ENCODE measurements at regions not wholly inside any gene's neighbourhood (a gene's known extent, or its start where the extent isn't known, plus 50 kb on each side); places are given as distances from the start of the nearest gene placed in this dataset.

GRCh38 chr12:115118177-115118724, 434.3 kb upstream of the TBX3 start:
- Histone ChIP-seq H4K5ac (ENCODE audit: insufficient read length, low read depth, low read length) (no peak overlapping the region), H2AFZ (ENCODE audit: low read length) (no peak overlapping the region), H3K36me3 (ENCODE audit: control insufficient read depth in 2 of 4, insufficient read depth in 4 of 4, low read length in 3 of 4) (no peaks in the 10 kb centered on the region), H3K56ac (replicated peaks; ENCODE audit: insufficient read length, low read depth, low read length) (no peak overlapping the region), H3K79me1 (ENCODE audit: low read depth, low read length) (no peaks in the 10 kb centered on the region), H3K14ac (ENCODE audit: insufficient read length) (no peak overlapping the region), H3K23me2 (ENCODE audit: low read depth, low read length) (no peaks in the 10 kb centered on the region), H3K4me1 (replicated peaks in 1 of 4; ENCODE audit: control insufficient read depth in 3 of 4, insufficient read depth in 4 of 4, low read length in 3 of 4) (peaks cover 0 to 5% (median 0%) of the 10 kb centered on the region in 4 experiments; a peak in 3 of 7 replicates), H3K23ac (ENCODE audit: insufficient read length) (no peak overlapping the region), H3K18ac (ENCODE audit: extremely low read depth, low read length) (no peak overlapping the region), H3K9ac (replicated peaks in 1 of 4; ENCODE audit: extremely low read depth in 1 of 4, low read depth in 3 of 4, low read length in 3 of 4) (no peak overlapping the region), H2BK120ac (replicated peaks; ENCODE audit: low read depth, low read length) (no peak overlapping the region), H3K4me3 (ENCODE audit: extremely low read depth in 1 of 4, insufficient read depth in 2 of 4, low read depth in 3 of 4, low read length in 4 of 4) (no peak overlapping the region), H3K27me3 (replicated peaks in 1 of 4; ENCODE audit: control insufficient read depth in 3 of 4, extremely low read depth in 1 of 4, insufficient read depth in 3 of 4, low read length in 3 of 4) (no peaks in the 10 kb centered on the region), H4K20me1 (replicated peaks in 1 of 2; ENCODE audit: control insufficient read depth in 1 of 2, insufficient read depth in 2 of 2, low read length in 2 of 2) (no peaks in the 10 kb centered on the region), H3K4ac (replicated peaks; ENCODE audit: insufficient read length, low read depth, low read length) (no peak overlapping the region), H2BK12ac (ENCODE audit: low read depth, low read length) (no peak overlapping the region), H2AK5ac (ENCODE audit: low read depth, low read length) (no peak overlapping the region), H3K9me3 (ENCODE audit: insufficient read depth in 2 of 2, low read depth in 1 of 2, low read length in 1 of 2) (no peaks in the 10 kb centered on the region), H2BK15ac (ENCODE audit: low read length) (no peak overlapping the region), H3K4me2 (ENCODE audit: insufficient read depth in 1 of 2, low read depth in 2 of 2, low read length in 2 of 2) (no peak overlapping the region), H3K27ac (ENCODE audit: low read depth, low read length) (no peak overlapping the region), H4K91ac (replicated peaks; ENCODE audit: insufficient read length, low read length) (no peak overlapping the region), H3K79me2 (ENCODE audit: control insufficient read depth in 1 of 2, insufficient read depth in 2 of 2, low read length in 2 of 2) (no peaks in the 10 kb centered on the region), H4K8ac (ENCODE audit: extremely low read depth, insufficient read depth, low read length) (no peak overlapping the region), H2BK20ac (ENCODE audit: low read length) (no peak overlapping the region), H2BK5ac (ENCODE audit: low read depth, low read length) (no peak overlapping the region)
- ChIA-PET CTCF (ENCODE audit: partially characterized antibody) (no interaction called here), POLR2A (ENCODE audit: partially characterized antibody) (no interaction called here)
- FAIRE-seq = no peak
- DNase-seq (ENCODE audit: low read depth in 1 of 2, low spot score in 2 of 2) = no peak
- 92% methylated on average over 3 of the region's 3 CpGs; no CpG with 5 or more reads in 1 of the 2 experiments for WGBS, 2 experiments (ENCODE audit: extremely low coverage in 1 of 2, insufficient coverage in 1 of 2, insufficient read length in 1 of 2, insufficient replicate concordance in 2 of 2, low coverage in 1 of 2, low lambda C conversion rate in 2 of 2, missing lambda C conversion rate in 1 of 2)
- TF ChIP-seq SP1 (IDR thresholded peaks at IDR 0.05; ENCODE audit: low read depth, low read length) = no peak
- no peak for TF ChIP-seq CBX8 (IDR thresholded peaks at IDR 0.05; ENCODE audit: borderline replicate concordance, low read depth, low read length)
- no peak for TF ChIP-seq MAX (IDR thresholded peaks at IDR 0.05)
- no peak for TF ChIP-seq EP300 (IDR thresholded peaks at IDR 0.05; ENCODE audit: borderline replicate concordance in 1 of 2, low read depth in 2 of 2, low read length in 2 of 2)
- TF ChIP-seq EZH2 (IDR thresholded peaks at IDR 0.05; ENCODE audit: low read depth, low read length, severe bottlenecking) = no peak
- no peak for TF ChIP-seq RNF2 (IDR thresholded peaks at IDR 0.05; ENCODE audit: borderline replicate concordance, low read depth, low read length, missing control alignments, poor library complexity, severe bottlenecking)
- TF ChIP-seq SAP30 (IDR thresholded peaks at IDR 0.05; ENCODE audit: insufficient read depth, insufficient replicate concordance, low read length) = no peak
- no peak for TF ChIP-seq EGR1 (IDR thresholded peaks at IDR 0.05; ENCODE audit: borderline replicate concordance, low read depth, low read length)
- no peak for TF ChIP-seq CEBPB (IDR thresholded peaks at IDR 0.05; ENCODE audit: low read depth, low read length)
- TF ChIP-seq KDM5A (IDR thresholded peaks at IDR 0.05; ENCODE audit: low read length) = no peak
- no peak for TF ChIP-seq TAF1 (IDR thresholded peaks at IDR 0.05; ENCODE audit: low read depth, low read length)
- no peak for TF ChIP-seq KDM4A (IDR thresholded peaks at IDR 0.05; ENCODE audit: low read depth, low read length, severe bottlenecking)
- no peak for TF ChIP-seq CBX5 (IDR thresholded peaks at IDR 0.05; ENCODE audit: low read depth, low read length)
- no peak for TF ChIP-seq TAF7 (optimal IDR thresholded peaks at IDR 0.05; ENCODE audit: borderline replicate concordance, low read depth, low read length)

Data from H1 (cell line).